Body of pancreas (tissue), 4 donors: ENCODE measurements at regions not wholly inside any gene's neighbourhood (a gene's known extent, or its start where the extent isn't known, plus 50 kb on each side); places are given as distances from the start of the nearest gene placed in this dataset.

Experiments
- POLR2A ChIP-seq, 3 donors: fragments of 450-650 bp; IDR thresholded peaks; one replicate each; pipeline ENCODE4 v1.6.1; 2016; ENCODE audit warnings: antibody characterized with exemption in 3 of 3, mild to moderate bottlenecking in 2 of 3
- TF ChIP-seq, protein P1 (sequence below), 7 experiments: fragments of 450-650 bp in 4 of 7; fragments of 200-600 bp in 3 of 7; sonication (generic) in 3 of 7; IDR thresholded peaks; one replicate each; pipeline ENCODE4 v1.5.1; 2016 to 2019; ENCODE audit warnings: antibody characterized with exemption in 7 of 7

DNA sequence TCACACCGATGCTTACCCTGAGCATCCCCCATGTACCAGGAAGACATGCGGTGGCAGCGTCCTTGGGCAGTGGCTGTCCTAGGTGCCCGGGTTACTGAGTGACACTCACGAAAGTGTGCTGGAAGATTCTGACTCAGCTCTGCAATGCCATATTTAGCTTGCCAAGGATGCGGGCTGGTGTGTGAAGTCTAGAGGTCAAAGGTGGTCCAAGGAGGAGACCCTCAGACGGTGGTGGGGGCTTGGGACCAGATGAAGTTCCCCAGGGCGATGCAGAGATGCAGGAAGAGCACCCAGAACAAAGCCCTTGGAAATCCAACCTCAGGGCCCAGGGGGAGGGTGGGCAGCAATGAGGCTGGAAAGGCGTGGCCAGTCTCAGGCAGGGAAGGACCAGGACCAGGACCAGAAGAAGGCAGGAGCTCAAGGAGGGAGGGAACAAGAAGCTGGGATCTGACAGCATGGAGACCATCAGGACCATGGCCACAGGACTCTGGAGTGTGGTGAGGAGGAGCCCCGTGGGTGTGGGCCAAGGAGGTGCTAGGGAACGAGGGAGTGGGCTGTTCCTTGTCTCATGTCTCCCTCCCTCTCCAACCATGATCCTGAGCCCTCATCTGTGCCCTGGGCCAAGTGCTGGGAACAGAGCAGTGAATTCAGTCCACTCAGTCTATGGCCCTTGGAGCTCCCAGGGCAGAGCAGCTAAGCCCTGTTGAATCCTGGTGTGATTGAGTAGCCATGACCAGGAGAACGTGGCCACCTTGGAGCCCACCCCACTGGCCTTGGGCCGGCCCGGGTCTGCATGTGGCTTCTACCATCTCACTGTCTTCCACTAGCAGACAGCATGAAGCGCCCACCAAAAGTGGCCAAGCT lies 310.1 kb upstream of the DIO3 start:
- TF ChIP-seq, protein P1, sequence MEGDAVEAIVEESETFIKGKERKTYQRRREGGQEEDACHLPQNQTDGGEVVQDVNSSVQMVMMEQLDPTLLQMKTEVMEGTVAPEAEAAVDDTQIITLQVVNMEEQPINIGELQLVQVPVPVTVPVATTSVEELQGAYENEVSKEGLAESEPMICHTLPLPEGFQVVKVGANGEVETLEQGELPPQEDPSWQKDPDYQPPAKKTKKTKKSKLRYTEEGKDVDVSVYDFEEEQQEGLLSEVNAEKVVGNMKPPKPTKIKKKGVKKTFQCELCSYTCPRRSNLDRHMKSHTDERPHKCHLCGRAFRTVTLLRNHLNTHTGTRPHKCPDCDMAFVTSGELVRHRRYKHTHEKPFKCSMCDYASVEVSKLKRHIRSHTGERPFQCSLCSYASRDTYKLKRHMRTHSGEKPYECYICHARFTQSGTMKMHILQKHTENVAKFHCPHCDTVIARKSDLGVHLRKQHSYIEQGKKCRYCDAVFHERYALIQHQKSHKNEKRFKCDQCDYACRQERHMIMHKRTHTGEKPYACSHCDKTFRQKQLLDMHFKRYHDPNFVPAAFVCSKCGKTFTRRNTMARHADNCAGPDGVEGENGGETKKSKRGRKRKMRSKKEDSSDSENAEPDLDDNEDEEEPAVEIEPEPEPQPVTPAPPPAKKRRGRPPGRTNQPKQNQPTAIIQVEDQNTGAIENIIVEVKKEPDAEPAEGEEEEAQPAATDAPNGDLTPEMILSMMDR (IDR thresholded peaks at IDR 0.05): no peak
- no peak for TF ChIP-seq POLR2A (IDR thresholded peaks at IDR 0.05)
